ENCODE measurements at regions not wholly inside any gene's neighbourhood (a gene's known extent, or its start where the extent isn't known, plus 50 kb on each side); places are given as distances from the start of the nearest gene placed in this dataset.

GRCh38 chr2:234788841-234789240, 163.0 kb upstream of the SH3BP4 start:
- TF ChIP-seq CTCF (IDR thresholded peaks at IDR 0.05): no peak
- Histone ChIP-seq H3K9me3 (peaks cover 0 to 4% of the 10 kb centered on the region in 2 donors), H3K4me1 (no peaks in the 10 kb centered on the region), H3K27ac (no peak overlapping the region), H3K36me3 (no peaks in the 10 kb centered on the region), H3K4me3 (no peak overlapping the region), H3K27me3 (no peaks in the 10 kb centered on the region)
- DNase-seq (ENCODE audit: low spot score): no peak

- Histone ChIP-seq H3K4me1 (no peaks in the 10 kb centered on the region), H3K36me3 (no peaks in the 10 kb centered on the region), H3K4me3 (no peak overlapping the region), H3K27me3 (no peaks in the 10 kb centered on the region), H3K9me3 (peaks cover 0 to 8% of the 10 kb centered on the region in 2 donors), H3K27ac (no peak overlapping the region)
- DNase-seq (ENCODE audit: low spot score): no peak
- TF ChIP-seq CTCF (IDR thresholded peaks at IDR 0.05): no peak
Observed at GRCh38 chr2:234788381-234788780, 163.4 kb upstream of the SH3BP4 start.

GRCh38 chr2:234787114-234787513, 164.7 kb upstream of the SH3BP4 start:
- H3K36me3 ChIP-seq: no peaks in the 10 kb centered on the region
- H3K4me1 ChIP-seq: no peaks in the 10 kb centered on the region
- H3K27me3 ChIP-seq: no peaks in the 10 kb centered on the region
- peaks cover 0 to 20% of the 10 kb centered on the region in 2 donors for H3K9me3 ChIP-seq
- H3K27ac ChIP-seq: no peak overlapping the region
- no peak for DNase-seq (ENCODE audit: low spot score)
- no peak overlapping the region for H3K4me3 ChIP-seq
- TF ChIP-seq CTCF (IDR thresholded peaks at IDR 0.05): no peak

GRCh38 chr2:234773764-234774409, 177.9 kb upstream of the SH3BP4 start:
- Histone ChIP-seq H3K4me1 (no peaks in the 10 kb centered on the region), H3K27ac (no peak overlapping the region), H3K27me3 (no peaks in the 10 kb centered on the region), H3K4me3 (no peak overlapping the region), H3K36me3 (no peaks in the 10 kb centered on the region), H3K9me3 (no peaks in the 10 kb centered on the region)
- DNase-seq (ENCODE audit: low spot score): no peak
- no peak for TF ChIP-seq CTCF (IDR thresholded peaks at IDR 0.05)

GRCh38 chr2:234773129-234773528, 178.7 kb upstream of the SH3BP4 start:
- no peaks in the 10 kb centered on the region for H3K27me3 ChIP-seq
- DNase-seq (ENCODE audit: low spot score): no peak
- H3K36me3 ChIP-seq: no peaks in the 10 kb centered on the region
- no peak overlapping the region for H3K27ac ChIP-seq
- no peak for TF ChIP-seq CTCF (IDR thresholded peaks at IDR 0.05)
- no peak overlapping the region for H3K4me3 ChIP-seq
- no peaks in the 10 kb centered on the region for H3K9me3 ChIP-seq
- H3K4me1 ChIP-seq: no peaks in the 10 kb centered on the region

GRCh38 chr2:234772733-234773060, 179.1 kb upstream of the SH3BP4 start:
- Histone ChIP-seq H3K36me3 (no peaks in the 10 kb centered on the region), H3K27me3 (no peaks in the 10 kb centered on the region), H3K4me3 (no peak overlapping the region), H3K9me3 (no peaks in the 10 kb centered on the region), H3K27ac (no peak overlapping the region), H3K4me1 (no peaks in the 10 kb centered on the region)
- DNase-seq (ENCODE audit: low spot score): no peak
- no peak for TF ChIP-seq CTCF (IDR thresholded peaks at IDR 0.05)

Data from right atrium auricular region (tissue), 2 donors.